K562 (cell line): ENCODE measurements at regions not wholly inside any gene's neighbourhood (a gene's known extent, or its start where the extent isn't known, plus 50 kb on each side); places are given as distances from the start of the nearest gene placed in this dataset.

Source experiments
- ATF3 ChIP-seq, 2 experiments: fragments of 450-650 bp in 1 of 2; sonication (generic) in 1 of 2; formaldehyde crosslinking in 1 of 2; IDR thresholded peaks in 1 of 2; conservative IDR thresholded peaks in 1 of 2; 2 replicates each; pipeline versions ENCODE4 v1.6.1 to v1.8.1; 2016 to 2023; ENCODE audit warnings: mild to moderate bottlenecking in 2 of 2, moderate library complexity in 2 of 2, inconsistent platforms in 1 of 2, missing genetic modification reagents in 1 of 2
- CBX2 ChIP-seq: fragments of 200-600 bp; sonication (generic); IDR thresholded peaks from one replicate; pipeline ENCODE4 v1.6.1; 2012; ENCODE audit warnings: mild to moderate bottlenecking, low read length, inconsistent platforms; ENCODE audit not compliant: insufficient read depth, poor library complexity, severe bottlenecking
- ELK1 ChIP-seq: sonication (generic); formaldehyde crosslinking; IDR thresholded peaks from 2 replicates; pipeline ENCODE4 v1.8.1; 2022; ENCODE audit warnings: missing genetic modification reagents
- MTA3 ChIP-seq: fragments of 450-650 bp; formaldehyde crosslinking; IDR thresholded peaks from 2 replicates; pipeline ENCODE4 v1.6.1; 2017; ENCODE audit warnings: mild to moderate bottlenecking, borderline replicate concordance
- POLR2A ChIP-seq: fragments of 450-650 bp; conservative IDR thresholded peaks from 2 replicates; pipeline ENCODE4 v1.6.1; 2016
- REST ChIP-seq, 2 experiments: fragments of 450-650 bp; formaldehyde crosslinking in 1 of 2; IDR thresholded peaks; 2 replicates each; pipeline versions ENCODE4 v1.4.0 to v1.6.1; 2014 to 2020; ENCODE audit warnings: mild to moderate bottlenecking in 2 of 2, borderline replicate concordance in 1 of 2, low read depth in 1 of 2
- SPI1 ChIP-seq: IDR thresholded peaks from 2 replicates; pipeline ENCODE4 v1.6.1; 2011; ENCODE audit warnings: low read depth, low read length, control low read depth, borderline replicate concordance

GRCh38 chr7:22639396-22639795 is 87.6 kb upstream of the IL6 start:
- TF ChIP-seq MTA3, result no peak
- TF ChIP-seq ATF3 (IDR thresholded peaks at IDR 0.05), result no peak
- no peak for TF ChIP-seq ATF3 (CRISPR knock-in tag; conservative IDR thresholded peaks at IDR 0.05)
- no peak for TF ChIP-seq CBX2
- TF ChIP-seq POLR2A, result no peak
- no peak for TF ChIP-seq REST (IDR thresholded peaks at IDR 0.05; ENCODE audit: borderline replicate concordance)
- no peak for TF ChIP-seq REST (CRISPR knock-in tag; IDR thresholded peaks at IDR 0.05; ENCODE audit: low read depth)
- TF ChIP-seq ELK1 (CRISPR knock-in tag), result no peak
- no peak for TF ChIP-seq SPI1
